Right hindlimb (tissue), 1 donor: ENCODE measurements at regions not wholly inside any gene's neighbourhood (a gene's known extent, or its start where the extent isn't known, plus 50 kb on each side); places are given as distances from the start of the nearest gene placed in this dataset.

Experiments used
- DNase-seq: peaks from one replicate; pipeline ENCODE4 v3.0.0-alpha.2; 2018

DNA sequence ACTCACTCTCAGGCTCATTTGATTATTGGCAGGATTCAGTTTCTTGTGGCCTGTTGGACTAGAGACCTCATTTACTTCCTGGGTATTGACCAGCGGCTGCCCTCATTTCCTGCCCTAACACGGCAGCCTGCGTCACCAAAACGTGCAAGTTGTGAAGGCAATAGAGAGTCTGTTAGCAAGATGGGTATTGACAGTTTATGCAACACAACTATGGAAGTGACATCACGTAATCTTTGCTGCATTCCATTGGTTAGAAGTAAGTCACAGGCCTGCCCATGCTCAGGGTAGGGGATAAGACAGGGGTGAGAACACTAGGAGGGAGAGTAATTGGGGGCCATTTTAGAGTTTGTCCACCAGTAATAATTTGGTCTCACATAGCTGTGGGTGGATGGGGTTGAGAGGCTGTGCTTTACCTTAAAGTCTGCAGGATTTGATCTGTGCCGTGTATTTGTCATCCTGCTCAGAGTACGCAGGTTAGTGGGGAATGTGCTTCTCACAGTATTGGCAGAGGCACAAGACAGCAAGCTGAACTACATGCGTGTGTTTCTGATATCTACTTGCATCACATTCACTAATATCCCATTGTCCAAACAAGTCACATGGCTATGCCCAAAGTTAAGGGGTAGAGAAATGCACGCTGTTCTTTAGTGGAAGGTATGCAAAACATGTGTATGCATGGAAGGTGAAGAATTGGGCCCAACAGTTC, 83.3 kb downstream of the EDEM1 start:
- DNase-seq, result no peak

GRCh38 chr3:5271372-5271683, 83.8 kb downstream of the EDEM1 start:
- no peak for DNase-seq

- no peak for DNase-seq
Measured at GRCh38 chr3:5272387-5272786, 84.9 kb downstream of the EDEM1 start.

GRCh38 chr3:5274091-5274490, 86.6 kb downstream of the EDEM1 start:
- DNase-seq, result peak; percentile 58

DNA sequence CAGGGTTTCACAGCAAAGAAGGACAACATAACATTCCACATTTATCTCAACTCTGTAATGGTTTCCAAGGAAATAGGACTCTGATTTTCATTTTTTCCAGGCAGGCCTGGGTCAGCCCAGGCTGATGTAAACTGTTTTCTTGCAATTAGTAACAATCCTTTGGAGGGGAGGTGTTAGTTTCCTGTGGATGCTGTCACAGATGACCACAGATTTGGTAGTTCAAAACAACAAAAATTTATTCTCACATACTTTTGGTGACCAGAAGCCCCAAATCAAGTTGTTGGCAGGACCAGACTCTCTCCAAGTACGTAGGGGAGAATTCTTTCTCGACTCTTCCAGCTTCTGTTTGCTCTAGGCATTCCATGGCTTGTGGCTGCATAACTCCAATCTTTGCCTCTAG, 88.0 kb downstream of the EDEM1 start:
- no peak for DNase-seq

- DNase-seq, result no peak
Measured at GRCh38 chr3:5276934-5277333, 89.4 kb downstream of the EDEM1 start.

DNA sequence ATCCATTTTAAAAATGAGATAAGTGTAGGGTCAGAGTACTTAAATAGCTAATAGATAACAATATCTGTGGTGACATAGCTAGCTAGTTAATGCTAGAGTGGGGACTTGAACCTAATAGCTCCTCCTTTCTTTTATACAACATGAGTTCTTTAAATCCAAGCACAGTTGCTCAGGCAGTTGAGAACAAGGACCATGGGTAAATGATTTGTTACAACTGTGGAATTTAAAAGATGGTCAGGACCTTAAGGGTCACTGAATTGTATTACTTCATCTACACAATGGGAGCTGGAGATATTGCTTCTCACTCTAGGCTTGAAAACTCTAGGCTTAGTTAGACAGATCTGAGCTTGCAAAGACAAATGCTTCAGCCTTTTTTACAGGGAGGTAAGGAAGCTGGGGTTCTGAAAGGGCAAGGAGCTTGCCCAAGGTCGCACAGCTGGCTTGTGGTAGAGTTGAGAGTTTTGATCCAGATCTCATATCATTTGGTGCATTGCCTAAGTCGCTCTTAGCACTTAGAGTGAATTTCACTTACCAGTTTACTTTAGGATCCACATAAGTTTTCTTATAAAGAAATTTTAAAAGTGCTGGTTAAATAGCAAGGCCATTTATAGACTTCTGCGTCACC, 90.2 kb downstream of the EDEM1 start:
- no peak for DNase-seq

DNA sequence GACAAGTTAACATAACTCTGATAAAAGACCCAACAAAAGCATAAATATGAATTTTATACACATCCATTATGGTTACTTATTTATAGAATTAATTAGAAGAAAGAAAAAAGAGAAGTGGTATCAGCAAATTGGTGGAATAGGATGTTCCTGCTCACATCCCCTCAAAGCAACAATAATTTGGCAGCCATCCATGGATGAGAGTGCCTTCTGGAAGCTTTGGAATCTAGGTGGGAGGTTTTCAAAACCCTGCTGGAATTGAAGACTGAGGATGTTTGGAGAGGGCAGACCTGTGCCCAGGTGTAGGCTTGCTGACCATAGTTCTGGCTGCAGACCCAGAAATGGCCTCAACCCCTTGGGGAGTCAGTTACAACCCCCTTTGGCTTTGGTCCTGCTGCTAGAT, 91.2 kb downstream of the EDEM1 start:
- no peak for DNase-seq

GRCh38 chr3:5282703-5283102, 95.2 kb downstream of the EDEM1 start:
- no peak for DNase-seq

GRCh38 chr3:5285439-5285838, 97.9 kb downstream of the EDEM1 start:
- no peak for DNase-seq

DNA sequence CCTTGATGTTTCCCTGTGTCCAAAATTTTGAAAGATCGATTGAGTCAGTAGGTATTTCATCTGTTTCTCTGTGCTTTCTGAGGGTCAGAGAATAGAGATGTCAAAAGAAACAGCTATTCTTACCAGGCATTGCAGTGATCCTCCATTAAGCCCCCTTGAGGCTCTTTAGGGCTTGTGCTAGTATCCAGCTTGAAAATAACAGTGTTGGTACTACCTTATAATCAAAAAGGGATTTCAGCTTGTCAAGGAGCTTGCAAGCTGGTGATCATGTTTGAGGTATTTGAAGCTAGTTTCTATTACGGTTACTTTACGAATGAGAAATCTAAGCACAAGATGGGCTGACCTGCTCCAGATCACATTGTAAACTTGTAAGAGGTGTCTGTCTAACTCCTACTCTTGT, 103.4 kb downstream of the EDEM1 start:
- DNase-seq, result no peak

DNA sequence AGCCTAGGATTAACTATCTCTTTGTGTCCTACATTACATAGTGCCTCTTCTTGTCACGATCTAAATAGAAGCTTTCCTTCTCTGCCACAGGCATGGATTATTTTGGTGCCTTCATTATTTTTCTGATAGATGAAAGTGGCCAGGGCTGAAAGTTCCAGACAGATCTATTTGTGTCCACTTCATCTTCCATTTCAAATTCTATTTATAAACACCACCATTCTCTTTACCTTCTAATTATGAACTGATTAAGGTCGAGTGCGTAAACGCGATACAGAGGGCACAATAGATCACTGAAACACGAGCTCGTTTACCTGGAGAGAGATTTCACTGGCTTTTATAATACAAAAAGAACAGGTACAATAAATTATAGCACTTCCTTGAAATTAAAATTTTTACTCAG, 105.0 kb downstream of the EDEM1 start:
- DNase-seq, result no peak

- no peak for DNase-seq
Measured at GRCh38 chr3:5293207-5293606, 105.7 kb downstream of the EDEM1 start.

GRCh38 chr3:5294356-5294755, 106.8 kb downstream of the EDEM1 start:
- DNase-seq, result no peak

- DNase-seq, result no peak
Measured at GRCh38 chr3:5295191-5295690, 107.7 kb downstream of the EDEM1 start.

DNA sequence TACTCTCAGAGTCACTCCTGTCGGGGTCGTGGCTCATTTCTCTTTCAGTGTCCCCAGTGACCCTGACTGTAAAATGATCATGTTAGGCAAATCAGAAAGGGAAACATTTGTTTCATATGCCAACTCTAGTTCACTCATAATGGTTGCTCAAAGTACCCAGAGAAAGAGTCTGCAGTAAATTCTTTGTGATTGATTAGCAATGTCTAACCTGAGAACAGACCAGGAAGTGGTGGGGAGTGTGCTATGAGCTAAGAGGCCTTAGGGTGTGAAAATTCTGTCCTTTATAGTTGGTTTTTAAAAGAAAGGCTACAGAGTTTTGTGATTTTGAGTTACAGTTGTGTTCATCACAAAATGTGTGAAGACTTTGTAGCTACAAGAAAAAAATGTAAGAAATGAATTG, 108.9 kb downstream of the EDEM1 start:
- DNase-seq, result no peak

DNA sequence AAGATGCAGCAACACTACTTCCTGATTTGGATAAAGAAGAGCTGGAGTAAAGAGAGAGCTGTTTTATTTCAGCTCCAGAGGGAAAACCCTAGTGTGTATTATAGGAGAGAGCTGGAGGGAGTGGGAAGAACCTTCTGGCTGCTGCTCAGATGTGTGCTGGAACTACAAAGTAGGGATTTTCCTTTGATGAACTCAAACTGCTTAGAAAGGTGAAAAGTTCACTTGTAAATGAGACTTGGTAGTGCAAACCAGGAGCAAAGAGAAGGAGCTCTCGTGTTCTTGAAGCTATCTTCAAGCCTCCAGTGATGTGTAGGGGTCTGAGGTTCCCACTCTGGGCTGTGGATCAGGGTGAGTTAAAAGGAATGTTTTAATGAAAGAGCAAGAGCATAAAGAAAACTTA, 110.4 kb downstream of the EDEM1 start:
- DNase-seq, result no peak

DNA sequence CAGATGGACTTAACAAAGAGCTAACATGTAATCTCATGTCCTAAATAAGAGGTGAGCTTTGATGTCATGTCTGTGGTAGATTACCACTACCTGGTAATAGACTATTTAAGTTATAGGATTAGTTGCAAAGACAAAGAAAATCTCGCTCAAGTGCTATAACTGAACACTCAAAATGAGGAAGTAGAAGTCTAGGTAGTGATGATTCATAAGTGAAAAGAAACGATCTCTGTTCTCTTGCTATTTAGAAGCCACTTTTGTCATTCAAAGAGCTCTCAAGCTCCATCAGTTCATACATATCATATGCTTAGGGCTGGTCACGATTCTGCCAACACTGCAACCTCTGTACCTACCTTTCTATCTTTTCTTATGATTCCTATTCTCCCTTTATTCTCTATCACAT, 110.9 kb downstream of the EDEM1 start:
- no peak for DNase-seq

DNA sequence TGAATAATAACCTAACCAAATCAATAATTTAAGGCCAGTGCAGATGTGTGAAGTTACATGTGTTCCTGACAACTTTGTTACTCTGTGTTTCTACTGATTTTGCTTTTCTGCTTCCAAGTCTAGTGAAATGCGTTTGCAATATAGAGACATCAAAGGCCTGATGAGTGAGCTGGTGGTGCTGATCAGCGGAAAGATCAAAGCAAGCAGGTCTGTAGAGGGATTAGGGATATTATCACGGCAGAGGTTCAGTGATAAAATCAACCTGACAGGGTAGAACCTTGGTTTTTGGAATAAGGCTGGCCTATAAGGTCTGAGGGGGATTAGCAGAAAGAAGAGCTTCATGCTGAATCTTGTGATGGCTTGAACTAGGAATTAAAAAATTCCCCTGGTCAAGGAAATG, 111.7 kb downstream of the EDEM1 start:
- DNase-seq, result no peak

GRCh38 chr3:5300638-5301037, 113.1 kb downstream of the EDEM1 start:
- DNase-seq, result no peak

GRCh38 chr3:5301651-5302297, 114.3 kb downstream of the EDEM1 start:
- DNase-seq, result no peak

DNA sequence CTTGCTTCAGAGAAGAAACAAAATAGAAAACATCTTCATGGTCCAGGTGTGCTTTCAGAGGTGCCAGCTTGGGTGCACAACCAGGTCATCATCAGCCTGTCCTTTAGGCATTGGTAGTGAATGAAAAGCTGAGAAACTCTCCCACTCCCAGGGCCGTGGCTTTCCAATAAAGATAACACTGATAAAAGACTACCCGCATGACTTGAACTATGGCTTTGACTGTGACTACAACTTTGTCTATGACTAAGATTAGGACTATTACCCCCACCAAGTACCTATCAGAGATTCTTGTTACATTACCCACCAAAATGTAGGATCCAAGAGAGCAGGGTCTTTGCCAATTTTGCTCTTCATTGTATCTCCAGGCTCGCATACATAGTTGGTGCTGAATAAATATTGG, 115.2 kb downstream of the EDEM1 start:
- no peak for DNase-seq

DNA sequence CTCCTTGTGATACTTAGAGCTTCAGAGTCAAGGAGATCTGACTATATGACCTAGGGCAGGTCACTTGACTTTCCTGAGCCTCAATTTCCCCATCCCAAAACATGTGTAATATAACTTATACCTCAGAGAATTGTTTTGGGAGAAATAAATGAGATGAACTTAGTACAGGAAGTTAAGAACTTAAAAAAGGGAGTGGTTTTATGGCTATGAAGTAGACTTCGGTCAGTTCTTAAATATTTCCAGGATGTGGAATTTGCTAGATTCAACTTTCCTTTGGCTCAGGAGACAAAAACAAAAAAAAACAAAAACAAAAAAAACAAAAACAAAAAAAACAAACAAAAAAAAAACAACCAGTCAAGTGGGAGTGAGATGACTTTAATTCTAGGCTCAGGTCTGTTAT, 116.7 kb downstream of the EDEM1 start:
- DNase-seq, result no peak
